Choroid plexus epithelial cell (primary cell): ENCODE measurements at regions not wholly inside any gene's neighbourhood (a gene's known extent, or its start where the extent isn't known, plus 50 kb on each side); places are given as distances from the start of the nearest gene placed in this dataset.

Experiments
- DNase-seq: peaks from one replicate; pipeline ENCODE4 v3.0.0-alpha.2; 2010; ENCODE audit warnings: low read depth
- H3K4me3 ChIP-seq: 2 replicates; pipeline ENCODE4 v1.5.1; 2011; ENCODE audit warnings: low read depth, mild to moderate bottlenecking, control low read depth, low read length, moderate library complexity
- TF ChIP-seq, protein P1 (sequence below): conservative IDR thresholded peaks from 2 replicates; pipeline ENCODE4 v1.5.1; 2011; ENCODE audit warnings: low read depth, mild to moderate bottlenecking, control low read depth, inconsistent platforms, low read length, moderate library complexity

DNA sequence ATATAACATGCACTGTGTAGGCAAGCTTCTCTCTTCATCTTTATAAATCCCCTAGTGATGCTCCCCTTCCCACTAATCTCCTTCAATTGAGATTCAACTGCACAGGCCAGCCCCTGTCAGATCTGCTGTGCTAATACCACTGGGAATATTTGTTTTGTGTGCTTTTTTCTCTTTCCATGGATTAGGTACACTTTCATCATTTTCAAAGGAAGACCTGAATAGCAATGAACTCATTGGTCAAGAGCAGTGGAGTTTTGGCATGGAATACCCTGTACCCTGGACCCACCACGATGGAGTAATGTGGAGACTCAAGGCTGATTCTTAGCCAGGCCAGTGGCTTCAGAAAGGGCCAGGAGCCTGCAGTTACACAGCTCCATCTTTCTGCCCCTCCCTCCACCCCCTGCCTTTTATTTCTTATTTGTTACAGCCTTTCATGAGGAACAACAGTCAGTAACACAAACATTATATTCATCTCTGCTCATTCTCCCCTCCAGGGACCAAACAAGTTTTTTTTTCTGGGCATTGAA, 75.4 kb upstream of the KCNG1 start:
- TF ChIP-seq, protein P1, sequence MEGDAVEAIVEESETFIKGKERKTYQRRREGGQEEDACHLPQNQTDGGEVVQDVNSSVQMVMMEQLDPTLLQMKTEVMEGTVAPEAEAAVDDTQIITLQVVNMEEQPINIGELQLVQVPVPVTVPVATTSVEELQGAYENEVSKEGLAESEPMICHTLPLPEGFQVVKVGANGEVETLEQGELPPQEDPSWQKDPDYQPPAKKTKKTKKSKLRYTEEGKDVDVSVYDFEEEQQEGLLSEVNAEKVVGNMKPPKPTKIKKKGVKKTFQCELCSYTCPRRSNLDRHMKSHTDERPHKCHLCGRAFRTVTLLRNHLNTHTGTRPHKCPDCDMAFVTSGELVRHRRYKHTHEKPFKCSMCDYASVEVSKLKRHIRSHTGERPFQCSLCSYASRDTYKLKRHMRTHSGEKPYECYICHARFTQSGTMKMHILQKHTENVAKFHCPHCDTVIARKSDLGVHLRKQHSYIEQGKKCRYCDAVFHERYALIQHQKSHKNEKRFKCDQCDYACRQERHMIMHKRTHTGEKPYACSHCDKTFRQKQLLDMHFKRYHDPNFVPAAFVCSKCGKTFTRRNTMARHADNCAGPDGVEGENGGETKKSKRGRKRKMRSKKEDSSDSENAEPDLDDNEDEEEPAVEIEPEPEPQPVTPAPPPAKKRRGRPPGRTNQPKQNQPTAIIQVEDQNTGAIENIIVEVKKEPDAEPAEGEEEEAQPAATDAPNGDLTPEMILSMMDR: no peak
- DNase-seq: no peak
- H3K4me3 ChIP-seq: no peak overlapping the region

DNA sequence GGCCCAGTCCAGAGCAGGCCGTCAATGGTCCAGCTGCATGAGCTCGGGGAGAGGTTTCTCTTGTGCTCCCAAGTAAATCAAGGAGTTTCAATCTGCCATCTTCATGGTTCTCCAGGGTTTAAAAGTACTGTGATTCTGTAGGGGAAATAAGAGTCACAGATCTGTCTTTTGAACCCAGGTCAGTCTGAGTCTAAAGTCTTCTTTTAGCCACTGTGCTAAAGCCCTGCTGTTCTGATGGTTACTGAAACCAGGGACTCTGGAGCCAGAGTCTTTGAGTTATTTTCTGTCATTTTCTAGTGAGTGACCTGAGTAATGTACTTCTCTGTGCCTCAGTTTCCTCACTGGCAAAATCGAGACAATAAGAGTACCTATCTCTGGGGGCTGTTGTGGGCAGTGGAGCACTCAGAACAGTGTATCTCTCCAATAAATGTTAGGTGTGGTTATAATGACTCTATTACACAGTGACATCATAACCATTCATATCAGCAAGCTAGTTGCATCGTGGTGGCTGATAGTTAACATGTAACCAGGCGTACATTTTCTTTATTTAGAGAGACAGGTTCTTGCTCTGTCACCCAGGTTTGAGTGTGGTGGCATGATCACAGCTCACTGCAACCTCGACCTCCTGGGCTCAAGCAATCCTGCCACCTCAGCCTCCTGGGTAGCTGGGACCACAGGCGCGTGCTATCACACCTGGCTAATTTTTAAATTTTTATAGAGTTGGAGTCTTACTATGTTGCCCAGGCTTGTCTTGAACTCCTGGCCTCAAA, 74.6 kb upstream of the KCNG1 start:
- no peak overlapping the region for H3K4me3 ChIP-seq
- TF ChIP-seq, protein P1: no peak
- DNase-seq: no peak

DNA sequence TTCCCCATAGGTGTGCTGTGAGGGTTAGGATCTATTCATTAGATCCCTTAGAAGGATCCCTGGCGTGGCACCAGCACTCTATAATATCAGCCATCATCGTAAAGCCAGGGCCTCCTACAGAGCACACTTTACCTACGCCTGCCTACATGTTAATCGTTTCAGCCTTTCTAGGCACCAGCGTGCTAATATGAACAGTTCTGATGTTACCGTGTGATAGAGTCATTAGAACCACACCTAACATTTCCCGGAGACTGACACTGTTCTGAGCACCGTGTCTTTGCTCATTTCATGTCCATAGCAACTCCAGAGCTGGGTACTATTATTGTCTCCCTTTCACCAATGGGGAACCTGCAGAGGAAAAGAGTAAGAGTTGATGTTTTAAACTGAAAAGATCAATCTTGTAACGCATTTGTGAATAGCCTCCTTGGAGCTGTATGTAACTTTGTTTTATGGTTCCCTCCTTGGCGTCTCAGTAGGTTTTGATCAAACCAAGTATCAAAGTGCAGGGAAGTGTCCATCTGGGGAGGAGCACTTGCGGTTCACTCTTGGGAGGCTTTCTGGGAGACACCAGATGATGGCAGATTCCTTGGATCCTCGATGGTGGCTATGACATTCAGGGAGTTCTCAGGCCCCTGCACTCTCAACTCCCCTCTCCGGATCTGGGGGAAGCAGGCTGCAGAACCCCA, 73.8 kb upstream of the KCNG1 start:
- TF ChIP-seq, protein P1: no peak
- no peak overlapping the region for H3K4me3 ChIP-seq
- DNase-seq: no peak

DNA sequence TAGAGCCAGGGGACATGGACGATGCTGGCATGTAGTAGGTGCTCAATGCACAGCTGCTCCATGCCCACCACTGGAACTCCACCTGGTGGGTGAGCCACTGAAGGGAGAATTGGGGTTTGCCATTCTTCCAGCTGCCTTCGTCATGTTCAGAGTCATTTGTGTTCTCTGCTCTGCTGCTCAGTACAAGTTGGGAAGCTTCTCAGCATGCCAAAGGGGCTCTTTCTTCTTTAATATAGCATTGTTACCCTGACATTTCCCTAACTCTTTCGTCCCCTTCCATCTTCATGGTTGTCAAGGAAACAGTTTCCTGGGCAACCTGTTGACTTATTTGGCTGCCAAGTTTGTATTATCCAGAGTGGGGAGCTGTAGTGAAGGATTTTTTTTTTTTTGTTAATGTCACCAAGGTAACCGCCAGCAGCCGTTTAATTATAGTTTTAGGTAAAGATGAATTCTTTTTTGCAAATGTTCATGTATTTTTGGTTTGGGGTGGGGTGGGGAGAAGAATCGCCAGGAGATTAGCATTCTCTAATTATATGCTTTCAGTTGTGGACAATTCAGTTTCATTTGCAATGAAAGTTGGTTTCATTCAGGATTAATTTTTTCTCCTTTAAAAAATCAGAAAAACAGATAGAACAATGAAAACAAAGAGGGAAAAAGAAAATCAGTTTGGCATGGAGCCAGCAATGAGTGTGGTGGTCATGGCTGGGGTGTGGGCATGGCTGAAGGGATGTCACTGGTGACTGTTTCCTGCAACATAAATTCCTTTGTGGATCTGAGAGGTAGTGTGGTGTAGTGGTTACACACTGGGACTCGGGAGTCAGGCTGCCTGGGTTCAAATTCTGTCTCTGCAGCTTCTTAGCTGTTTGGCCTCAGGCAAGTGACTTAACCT, 73.0 kb upstream of the KCNG1 start:
- peak; percentile 17 for DNase-seq
- TF ChIP-seq, protein P1: no peak
- no peak overlapping the region for H3K4me3 ChIP-seq

DNA sequence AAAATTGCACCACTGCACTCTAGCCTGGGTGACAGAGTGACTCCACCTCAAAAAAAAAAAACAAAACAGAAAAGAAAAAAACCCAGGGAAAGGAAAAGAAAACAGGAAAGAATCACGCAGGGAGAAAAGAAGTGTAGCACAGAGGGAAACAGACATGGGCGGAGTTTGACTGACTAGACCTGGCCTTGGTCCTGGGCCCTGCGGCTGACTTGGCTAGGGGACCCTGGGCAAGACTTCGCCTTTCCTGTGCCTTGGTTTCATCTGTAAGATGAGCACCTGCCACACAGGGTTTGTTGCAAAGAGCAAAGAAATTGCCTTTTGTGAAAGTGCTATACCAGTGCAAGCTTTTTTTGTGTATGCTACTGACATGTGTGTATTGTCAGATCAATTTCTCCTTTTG, 71.3 kb upstream of the KCNG1 start:
- TF ChIP-seq, protein P1: no peak
- no peak overlapping the region for H3K4me3 ChIP-seq
- no peak for DNase-seq

DNA sequence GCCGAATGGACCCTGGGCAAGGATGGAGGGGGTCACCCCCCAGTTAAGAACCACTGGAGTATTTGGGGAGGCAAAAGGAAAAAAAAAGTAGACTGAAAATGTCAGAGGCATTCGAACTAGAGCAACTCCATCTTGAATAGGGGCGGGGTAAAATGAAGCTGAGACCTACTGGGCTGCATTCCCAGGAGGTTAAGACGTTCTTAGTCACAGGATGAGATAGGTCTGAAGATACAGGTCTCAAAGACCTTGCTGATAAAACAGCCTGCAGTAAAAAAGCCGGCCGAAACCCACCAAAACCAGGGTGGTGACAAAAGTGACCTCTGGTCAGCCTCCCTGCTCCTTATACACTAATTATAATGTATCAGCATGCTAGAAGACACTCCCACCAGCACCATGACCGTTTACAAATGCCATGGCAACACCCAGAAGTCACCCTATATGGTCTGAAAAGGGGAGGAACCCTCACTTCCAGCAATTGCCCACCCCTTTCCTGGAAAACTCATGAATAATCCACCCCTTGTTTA, 70.4 kb upstream of the KCNG1 start:
- no peak for DNase-seq
- TF ChIP-seq, protein P1: no peak
- H3K4me3 ChIP-seq: no peak overlapping the region
